ENCODE measurements at regions not wholly inside any gene's neighbourhood (a gene's known extent, or its start where the extent isn't known, plus 50 kb on each side); places are given as distances from the start of the nearest gene placed in this dataset.
"Not testable (repeated sequence)": the region's sequence is repeated elsewhere in the genome, so short reads cannot be mapped to it uniquely, and the experiment has no call there.

DNA sequence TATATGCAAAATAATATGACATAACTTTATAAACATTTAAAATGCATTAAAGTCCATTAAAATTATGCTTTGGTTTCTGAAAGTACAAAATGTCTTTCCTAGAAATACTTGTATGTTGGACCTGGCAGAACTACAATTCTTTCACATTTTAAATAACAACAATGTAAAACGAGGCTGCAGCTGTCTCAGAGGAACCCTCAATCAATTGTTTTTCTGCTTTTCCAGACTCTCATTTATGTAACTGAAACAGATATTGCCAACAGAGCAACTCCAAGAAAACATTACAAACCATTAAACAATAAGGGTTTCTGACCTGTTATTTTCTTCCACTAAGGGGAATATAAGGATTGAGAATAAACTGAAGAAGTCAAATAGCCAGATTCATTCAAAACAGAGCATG is 1193.4 kb downstream of the NCAM2 start:
- ChIA-PET CTCF (no interaction called here), POLR2A (no interaction called here)
- H3K4me3 ChIP-seq (ENCODE audit: low read depth, low read length): no peak overlapping the region
- TF ChIP-seq CTCF (IDR thresholded peaks at IDR 0.05; ENCODE audit: insufficient read depth, low read length, missing control alignments): no peak
- no peak for DNase-seq (ENCODE audit: low read depth, low spot score)

DNA sequence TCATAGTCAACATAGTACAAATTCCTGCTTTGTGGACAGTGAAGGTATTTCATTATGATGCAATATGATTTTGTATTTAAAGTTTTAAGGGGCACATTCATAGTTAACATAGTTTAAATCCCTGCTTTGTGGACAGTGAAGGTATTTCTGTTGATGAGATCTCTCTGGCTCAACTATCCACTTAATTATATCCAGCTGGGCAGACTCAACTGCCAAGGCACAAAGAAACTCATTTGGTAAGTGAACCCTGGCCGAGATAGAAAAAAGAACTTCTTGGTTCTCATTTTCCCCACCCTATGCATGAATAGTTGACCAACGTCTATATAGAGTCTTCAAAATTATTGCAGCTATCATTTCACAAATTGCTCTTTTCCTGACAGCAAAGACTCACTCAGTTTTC is 1194.6 kb downstream of the NCAM2 start:
- DNase-seq (ENCODE audit: low read depth, low spot score): no peak
- ChIA-PET CTCF (no interaction called here), POLR2A (no interaction called here)
- TF ChIP-seq CTCF (IDR thresholded peaks at IDR 0.05; ENCODE audit: insufficient read depth, low read length, missing control alignments): no peak
- no peak overlapping the region for H3K4me3 ChIP-seq (ENCODE audit: low read depth, low read length)

DNA sequence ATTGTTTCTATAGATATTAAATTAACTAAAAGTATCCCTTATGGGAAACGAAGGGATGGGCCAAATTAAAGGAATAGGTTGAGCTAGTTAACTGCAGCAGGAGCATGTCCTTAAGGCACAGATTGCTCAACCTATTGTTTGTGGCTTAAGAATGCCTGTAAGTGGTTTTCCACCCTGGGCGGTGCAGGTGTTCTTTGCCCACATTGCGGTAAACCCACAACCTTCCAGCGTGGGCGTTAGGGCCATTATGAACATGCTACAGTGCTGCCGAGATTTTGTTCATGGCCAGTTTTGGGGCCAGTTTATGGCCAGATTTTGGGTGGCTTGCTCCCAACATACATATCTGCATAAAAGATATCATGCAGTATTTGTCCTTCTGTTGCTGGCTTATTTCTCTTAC is 1196.8 kb downstream of the NCAM2 start:
- DNase-seq (ENCODE audit: low read depth, low spot score); CTCF ChIA-PET; POLR2A ChIA-PET: not testable (repeated sequence)

GRCh38 chr21:22200378-22201092 is 1202.3 kb downstream of the NCAM2 start:
- TF ChIP-seq CTCF (IDR thresholded peaks at IDR 0.05; ENCODE audit: insufficient read depth, low read length, missing control alignments): no peak
- POLR2A ChIA-PET: no interaction called here
- H3K4me3 ChIP-seq (ENCODE audit: low read depth, low read length): no peak overlapping the region
- CTCF ChIA-PET: no interaction called here
- no peak for DNase-seq (ENCODE audit: low read depth, low spot score)

More for the DNA sequence above, 1196.8 kb downstream of the NCAM2 start:
- H3K4me3 ChIP-seq (ENCODE audit: low read depth, low read length): not testable (repeated sequence)

DNA sequence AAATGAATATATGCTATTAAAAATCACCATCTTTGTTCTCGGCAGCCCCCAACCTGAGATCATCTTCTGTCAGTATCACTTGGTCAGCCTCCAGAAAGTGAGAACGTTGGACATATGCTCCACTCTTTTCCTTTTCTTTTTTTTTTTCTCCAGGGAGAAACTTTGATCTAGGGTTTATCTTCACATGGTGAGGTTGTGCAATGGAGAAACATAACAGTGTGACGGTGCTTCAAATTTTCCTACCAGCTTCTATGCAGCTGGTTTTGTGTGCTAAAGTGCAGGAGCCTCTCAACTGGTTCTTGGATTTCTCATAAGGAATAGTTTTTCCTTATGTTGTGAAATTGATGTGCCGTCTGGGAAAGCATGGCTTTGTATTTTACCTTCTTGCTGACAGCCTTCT is 1202.9 kb downstream of the NCAM2 start:
- TF ChIP-seq CTCF (IDR thresholded peaks at IDR 0.05; ENCODE audit: insufficient read depth, low read length, missing control alignments): no peak
- no peak for DNase-seq (ENCODE audit: low read depth, low spot score)
- no peak overlapping the region for H3K4me3 ChIP-seq (ENCODE audit: low read depth, low read length)
- POLR2A ChIA-PET: no interaction called here
- CTCF ChIA-PET: no interaction called here

DNA sequence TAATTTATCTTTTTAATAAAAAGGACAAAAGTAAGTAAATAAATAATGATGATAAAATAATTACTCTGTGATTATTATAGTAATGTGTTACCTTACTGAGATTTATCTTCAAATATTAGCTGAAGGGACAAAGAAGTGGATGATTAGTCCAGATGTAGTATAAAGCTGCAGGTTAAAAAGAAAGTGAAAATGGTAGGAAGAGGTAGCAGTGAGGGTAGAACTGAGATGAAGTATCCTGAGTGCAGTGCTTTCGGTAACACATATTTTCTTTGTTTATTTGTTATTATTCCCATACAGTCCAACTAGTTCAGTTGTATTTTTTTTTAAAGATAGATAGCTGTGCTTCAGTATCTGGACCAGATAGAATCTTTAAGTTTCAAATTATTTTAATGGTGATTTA is 1203.5 kb downstream of the NCAM2 start:
- H3K4me3 ChIP-seq (ENCODE audit: low read depth, low read length): no peak overlapping the region
- CTCF ChIA-PET: no interaction called here
- POLR2A ChIA-PET: no interaction called here
- DNase-seq (ENCODE audit: low read depth, low spot score): no peak
- no peak for TF ChIP-seq CTCF (IDR thresholded peaks at IDR 0.05; ENCODE audit: insufficient read depth, low read length, missing control alignments)

DNA sequence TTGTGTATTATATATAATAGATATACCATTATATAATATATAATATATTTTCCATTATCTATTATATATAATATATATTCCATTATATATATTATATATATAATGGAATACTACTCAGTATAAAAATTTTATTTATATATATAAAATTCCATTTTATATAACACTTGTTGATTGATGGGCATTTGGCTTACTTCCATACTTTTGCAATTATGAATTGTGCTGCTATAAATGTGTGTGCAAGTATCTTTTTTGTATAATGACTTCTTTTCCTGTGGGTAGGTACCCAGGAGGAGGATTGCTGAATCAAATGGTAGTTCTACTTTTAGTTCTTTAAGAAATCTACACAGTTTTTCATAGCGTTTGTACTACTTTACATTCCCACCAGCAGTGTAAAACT is 1211.1 kb downstream of the NCAM2 start:
- ChIA-PET CTCF (no interaction called here), POLR2A (no interaction called here)
- no peak for TF ChIP-seq CTCF (IDR thresholded peaks at IDR 0.05; ENCODE audit: insufficient read depth, low read length, missing control alignments)
- no peak for DNase-seq (ENCODE audit: low read depth, low spot score)
- H3K4me3 ChIP-seq (ENCODE audit: low read depth, low read length): no peak overlapping the region

Data from AG04449 (cell line).